ENCODE measurements at regions not wholly inside any gene's neighbourhood (a gene's known extent, or its start where the extent isn't known, plus 50 kb on each side); places are given as distances from the start of the nearest gene placed in this dataset.

DNA sequence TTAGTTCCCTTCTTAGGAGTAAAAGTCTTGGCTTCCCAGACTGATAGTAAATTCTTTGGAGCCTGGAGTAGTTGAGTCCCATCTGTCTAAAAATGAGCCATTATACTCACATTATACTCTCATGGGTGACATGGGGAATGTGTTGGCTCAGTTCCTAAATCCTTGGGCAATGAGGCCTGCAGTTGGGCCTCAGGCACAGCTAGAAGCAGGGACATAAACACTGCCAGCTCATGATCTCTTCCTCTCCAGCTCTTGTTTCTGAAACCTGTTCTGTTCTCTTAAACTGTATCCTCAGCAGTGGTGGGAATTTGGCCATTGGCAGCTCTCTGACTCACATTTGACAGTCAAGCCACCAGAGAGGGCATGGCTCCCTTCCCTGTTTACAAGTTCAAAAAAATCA lies 212.5 kb downstream of the SPATA18 start:
- TF ChIP-seq TARDBP (IDR thresholded peaks at IDR 0.05) = no peak
- CTCF ChIA-PET = no interaction called here
- POLR2A ChIA-PET = no interaction called here
- DNase-seq (ENCODE audit: extremely low spot score) = no peak

DNA sequence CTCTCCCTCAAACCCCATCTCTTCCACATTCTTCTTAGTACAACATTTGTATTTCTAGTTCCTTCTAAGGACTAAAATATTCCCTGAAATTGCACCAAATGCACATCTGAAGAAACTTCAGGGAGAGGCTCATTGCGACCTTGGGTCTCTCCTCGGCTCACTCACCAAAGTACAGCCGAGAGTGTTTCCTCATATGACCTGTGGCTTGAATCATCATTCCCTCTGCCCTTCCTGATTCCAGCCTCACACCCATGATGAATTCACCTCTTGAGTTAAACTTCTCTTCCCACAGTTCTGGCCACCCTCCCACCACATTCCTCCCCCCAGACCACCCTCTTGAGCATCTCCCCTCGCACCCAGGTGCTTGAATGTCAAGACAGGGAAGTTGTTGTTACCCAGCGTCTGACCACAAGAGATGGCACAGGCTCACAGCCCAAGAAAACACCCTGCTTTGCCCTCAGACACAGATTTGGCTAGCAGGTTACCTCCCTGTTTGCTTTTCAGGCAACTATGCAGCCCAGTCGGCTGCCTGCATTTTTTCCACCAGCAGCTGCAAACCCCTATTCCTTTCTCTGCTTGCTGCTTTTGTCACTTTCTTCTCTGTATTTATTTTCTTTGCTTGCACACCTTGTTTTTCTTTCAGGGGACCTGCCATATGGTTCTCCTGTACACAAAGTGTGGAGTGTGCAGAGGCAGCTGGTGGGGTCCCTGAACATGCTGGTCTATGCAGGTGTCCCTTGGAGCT lies 214.8 kb downstream of the SPATA18 start:
- ChIA-PET CTCF (no interaction called here), POLR2A (no interaction called here)
- DNase-seq (ENCODE audit: extremely low spot score) = no peak
- TF ChIP-seq FOXM1 (IDR thresholded peaks at IDR 0.05; ENCODE audit: borderline replicate concordance) (no peak), ELF4 (IDR thresholded peaks at IDR 0.05) (no peak), ARNT (IDR thresholded peaks at IDR 0.05) (no peak), TARDBP (IDR thresholded peaks at IDR 0.05) (no peak), SUZ12 (IDR thresholded peaks at IDR 0.05) (no peak), LEF1 (IDR thresholded peaks at IDR 0.05; ENCODE audit: borderline replicate concordance) (no peak), FOXA1 (IDR thresholded peaks at IDR 0.05) (no peak), ZNF384 (IDR thresholded peaks at IDR 0.05) (no peak), SP1 (IDR thresholded peaks at IDR 0.05) (no peak), CTBP1 (IDR thresholded peaks at IDR 0.05; ENCODE audit: borderline replicate concordance) (no peak), FOXK2 (IDR thresholded peaks at IDR 0.05) (no peak), NFRKB (IDR thresholded peaks at IDR 0.05) (no peak), HDGF (IDR thresholded peaks at IDR 0.05; ENCODE audit: borderline replicate concordance) (no peak), L3MBTL2 (conservative IDR thresholded peaks at IDR 0.05) (no peak), BHLHE40 (IDR thresholded peaks at IDR 0.05; ENCODE audit: borderline replicate concordance) (no peak)
- TF ChIP-seq, protein P1, sequence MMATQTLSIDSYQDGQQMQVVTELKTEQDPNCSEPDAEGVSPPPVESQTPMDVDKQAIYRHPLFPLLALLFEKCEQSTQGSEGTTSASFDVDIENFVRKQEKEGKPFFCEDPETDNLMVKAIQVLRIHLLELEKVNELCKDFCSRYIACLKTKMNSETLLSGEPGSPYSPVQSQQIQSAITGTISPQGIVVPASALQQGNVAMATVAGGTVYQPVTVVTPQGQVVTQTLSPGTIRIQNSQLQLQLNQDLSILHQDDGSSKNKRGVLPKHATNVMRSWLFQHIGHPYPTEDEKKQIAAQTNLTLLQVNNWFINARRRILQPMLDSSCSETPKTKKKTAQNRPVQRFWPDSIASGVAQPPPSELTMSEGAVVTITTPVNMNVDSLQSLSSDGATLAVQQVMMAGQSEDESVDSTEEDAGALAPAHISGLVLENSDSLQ (IDR thresholded peaks at IDR 0.05) = no peak

DNA sequence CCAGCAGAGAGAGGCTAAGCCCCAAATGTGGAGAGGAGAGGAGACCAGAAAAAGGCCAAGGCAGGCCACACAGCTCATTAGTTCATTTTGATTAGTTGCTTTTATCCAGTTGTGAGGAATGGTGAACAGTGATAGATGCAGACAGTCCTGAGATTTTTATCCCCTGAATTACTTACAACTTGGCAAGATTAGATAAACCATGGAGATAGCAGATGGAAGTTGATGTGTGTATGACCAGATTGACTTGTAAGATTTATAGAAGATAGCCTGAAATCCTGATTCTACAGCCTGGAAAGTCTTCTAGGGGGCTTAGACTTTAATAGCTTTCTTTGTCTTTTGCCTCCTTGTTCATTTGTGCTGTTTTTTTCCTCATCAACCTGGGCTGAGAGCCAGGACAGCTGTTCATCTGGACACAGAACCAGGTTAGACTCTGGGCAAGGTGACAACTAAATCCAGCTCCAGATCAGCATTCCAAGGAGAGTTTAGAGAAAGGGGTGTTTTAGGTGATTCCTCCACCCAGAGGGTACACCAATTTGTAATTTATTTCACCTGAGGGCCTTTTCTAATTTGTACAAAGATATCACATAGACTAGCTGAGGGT lies 215.5 kb downstream of the SPATA18 start:
- CTCF ChIA-PET = no interaction called here
- TF ChIP-seq, protein P1 (IDR thresholded peaks at IDR 0.05) = no peak
- TF ChIP-seq HDGF (IDR thresholded peaks at IDR 0.05; ENCODE audit: borderline replicate concordance) (no peak), BHLHE40 (IDR thresholded peaks at IDR 0.05; ENCODE audit: borderline replicate concordance) (no peak), CTBP1 (IDR thresholded peaks at IDR 0.05; ENCODE audit: borderline replicate concordance) (no peak), L3MBTL2 (conservative IDR thresholded peaks at IDR 0.05) (no peak), ARNT (IDR thresholded peaks at IDR 0.05) (no peak), FOXM1 (IDR thresholded peaks at IDR 0.05; ENCODE audit: borderline replicate concordance) (no peak), SUZ12 (IDR thresholded peaks at IDR 0.05) (no peak), LEF1 (IDR thresholded peaks at IDR 0.05; ENCODE audit: borderline replicate concordance) (no peak), ZNF384 (IDR thresholded peaks at IDR 0.05) (no peak), FOXK2 (IDR thresholded peaks at IDR 0.05) (no peak), TARDBP (IDR thresholded peaks at IDR 0.05) (no peak)
- DNase-seq (ENCODE audit: extremely low spot score) = no peak
- POLR2A ChIA-PET = no interaction called here

DNA sequence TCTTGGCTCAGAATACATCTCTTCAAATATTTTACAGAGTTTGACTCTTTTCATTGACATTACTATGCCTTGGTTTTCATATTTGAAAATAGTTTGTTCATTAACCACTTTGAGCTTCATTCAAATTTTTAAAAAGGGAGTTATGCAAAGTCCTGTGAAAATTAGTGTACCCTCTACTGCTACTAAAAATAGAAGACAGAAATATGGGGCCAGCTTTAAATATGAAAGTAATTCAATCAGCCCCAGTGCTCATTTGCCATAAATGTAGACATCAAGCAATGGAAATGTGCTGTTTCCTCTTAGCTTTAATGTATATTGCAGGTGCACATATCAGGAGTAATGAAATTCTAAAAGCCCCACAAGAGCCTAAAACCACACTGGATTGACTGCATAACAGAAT lies 218.7 kb downstream of the SPATA18 start:
- ChIA-PET POLR2A (no interaction called here), CTCF (no interaction called here)
- no peak for DNase-seq (ENCODE audit: extremely low spot score)
- TF ChIP-seq FOXA1 (IDR thresholded peaks at IDR 0.05) (no peak), ELF4 (IDR thresholded peaks at IDR 0.05) (no peak), SP1 (IDR thresholded peaks at IDR 0.05) (no peak), LEF1 (IDR thresholded peaks at IDR 0.05; ENCODE audit: borderline replicate concordance) (no peak), NFRKB (IDR thresholded peaks at IDR 0.05) (no peak), BHLHE40 (IDR thresholded peaks at IDR 0.05; ENCODE audit: borderline replicate concordance) (no peak), FOXM1 (IDR thresholded peaks at IDR 0.05; ENCODE audit: borderline replicate concordance) (no peak), ZNF384 (IDR thresholded peaks at IDR 0.05) (no peak), SUZ12 (IDR thresholded peaks at IDR 0.05) (no peak), CTBP1 (IDR thresholded peaks at IDR 0.05; ENCODE audit: borderline replicate concordance) (no peak), ARNT (IDR thresholded peaks at IDR 0.05) (no peak), FOXK2 (IDR thresholded peaks at IDR 0.05) (no peak), TARDBP (IDR thresholded peaks at IDR 0.05) (no peak), HDGF (IDR thresholded peaks at IDR 0.05; ENCODE audit: borderline replicate concordance) (no peak), L3MBTL2 (conservative IDR thresholded peaks at IDR 0.05) (no peak)

DNA sequence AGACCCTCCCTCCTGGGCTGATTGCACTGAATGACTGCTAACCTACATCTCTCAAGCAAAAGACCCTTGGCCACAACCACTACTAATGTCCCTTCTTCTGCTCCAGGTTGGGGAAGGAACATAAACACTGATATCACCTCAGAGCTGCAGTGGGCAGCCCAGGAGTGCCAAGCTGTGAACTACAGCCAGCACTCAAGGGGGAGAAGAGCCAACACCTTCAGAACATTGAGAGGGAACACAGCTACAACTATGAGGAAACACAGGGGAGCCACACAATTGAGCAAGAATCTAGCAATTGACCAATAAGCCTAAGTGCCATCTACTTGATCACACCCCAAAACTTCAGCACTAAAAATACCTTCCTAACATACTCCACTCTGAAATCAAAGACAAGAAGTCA lies 222.8 kb downstream of the SPATA18 start:
- TF ChIP-seq, protein P1 (IDR thresholded peaks at IDR 0.05) = no peak
- TF ChIP-seq FOXK2 (IDR thresholded peaks at IDR 0.05) (no peak), BHLHE40 (IDR thresholded peaks at IDR 0.05; ENCODE audit: borderline replicate concordance) (no peak), FOXM1 (IDR thresholded peaks at IDR 0.05; ENCODE audit: borderline replicate concordance) (no peak), HDGF (IDR thresholded peaks at IDR 0.05; ENCODE audit: borderline replicate concordance) (no peak), ZNF384 (IDR thresholded peaks at IDR 0.05) (no peak)
- CTCF ChIA-PET = no interaction called here
- POLR2A ChIA-PET = no interaction called here
- DNase-seq (ENCODE audit: extremely low spot score) = no peak

DNA sequence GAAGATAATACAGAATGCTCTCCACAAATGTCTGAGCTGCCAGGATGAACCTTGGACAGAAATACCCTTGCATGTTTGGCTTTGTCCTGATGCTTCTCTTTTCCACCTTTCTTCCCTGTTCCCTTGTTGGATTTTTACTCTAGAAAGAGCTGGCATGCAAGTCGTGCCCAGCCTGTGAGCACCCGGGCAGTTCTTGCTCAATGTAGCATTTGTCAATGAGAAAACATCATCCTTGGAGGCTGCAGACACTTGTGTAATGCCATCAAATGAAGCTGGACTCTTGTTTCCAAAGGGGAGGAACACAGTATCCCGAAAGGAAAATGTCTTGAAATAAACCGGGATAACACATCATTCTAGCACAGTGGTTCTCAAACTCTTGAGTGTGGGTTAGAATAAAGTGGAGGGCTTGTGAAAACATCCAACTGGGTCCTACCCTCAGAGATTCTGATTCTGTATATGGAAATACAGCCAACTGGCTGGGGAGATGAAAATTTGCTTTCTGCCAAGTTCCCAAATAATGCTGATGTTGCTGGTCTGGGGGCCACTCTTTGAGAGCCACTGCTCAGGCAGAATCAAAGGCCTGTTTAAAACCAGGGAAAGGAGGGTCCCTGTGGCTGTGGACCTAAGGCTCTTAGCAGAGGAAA lies 237.2 kb downstream of the SPATA18 start:
- POLR2A ChIA-PET = no interaction called here

More for the DNA sequence above, 237.2 kb downstream of the SPATA18 start:
- TF ChIP-seq FOXA1 (IDR thresholded peaks at IDR 0.05) (no peak), BHLHE40 (IDR thresholded peaks at IDR 0.05; ENCODE audit: borderline replicate concordance) (no peak), ARNT (IDR thresholded peaks at IDR 0.05) (no peak), L3MBTL2 (conservative IDR thresholded peaks at IDR 0.05) (no peak), FOXK2 (IDR thresholded peaks at IDR 0.05) (no peak), SP1 (IDR thresholded peaks at IDR 0.05) (no peak), CTBP1 (IDR thresholded peaks at IDR 0.05; ENCODE audit: borderline replicate concordance) (no peak)
- no peak for DNase-seq (ENCODE audit: extremely low spot score)
- CTCF ChIA-PET = no interaction called here
